ENCODE measurements at regions not wholly inside any gene's neighbourhood (a gene's known extent, or its start where the extent isn't known, plus 50 kb on each side); places are given as distances from the start of the nearest gene placed in this dataset.

DNA sequence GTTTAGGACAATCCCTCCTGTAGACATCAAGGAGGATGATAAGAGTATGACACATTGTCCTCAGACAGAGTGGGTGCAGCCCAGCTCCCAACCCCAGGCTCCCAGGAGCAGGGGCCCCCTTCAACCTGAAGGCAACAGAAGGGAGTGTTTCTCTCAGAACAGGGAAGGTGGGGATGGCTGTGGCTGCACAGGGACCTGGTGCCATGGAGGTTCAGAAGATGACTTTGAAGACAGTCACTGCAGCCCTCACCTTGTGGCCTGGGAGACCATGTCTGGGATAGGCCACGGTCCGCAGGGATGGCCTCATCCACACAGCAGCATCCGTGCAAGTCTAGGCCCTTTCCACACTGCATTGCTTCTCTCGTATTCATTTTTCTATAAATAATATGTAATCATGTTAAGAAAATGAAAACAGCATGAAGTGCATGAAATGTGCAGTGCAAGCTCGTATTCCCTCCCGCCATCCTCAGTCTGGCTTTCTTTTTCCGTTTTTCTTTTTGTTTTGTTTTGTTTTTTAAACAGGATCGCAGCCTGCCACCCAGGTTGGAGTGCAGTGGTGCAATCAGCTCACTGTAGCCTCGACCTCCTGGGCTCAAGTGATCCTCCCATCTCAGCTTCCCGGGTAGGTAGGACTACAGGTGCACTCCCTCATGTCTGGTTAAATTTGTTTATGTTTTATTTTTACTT is 71.1 kb downstream of the METRNL start:
- FAIRE-seq = no peak
- no peak overlapping the region for H3K18ac ChIP-seq (ENCODE audit: extremely low read depth, low read length)
- peaks cover 51 to 80% of the 10 kb centered on the region in 2 experiments for H3K9me3 ChIP-seq (ENCODE audit: insufficient read depth in 2 of 2, low read depth in 1 of 2, low read length in 1 of 2)
- no peaks in the 10 kb centered on the region for H3K36me3 ChIP-seq (ENCODE audit: control insufficient read depth in 2 of 4, insufficient read depth in 4 of 4, low read length in 3 of 4)
- H2BK15ac ChIP-seq (ENCODE audit: low read length) = no peak overlapping the region
- H2BK20ac ChIP-seq (ENCODE audit: low read length) = no peak overlapping the region
- H2AK5ac ChIP-seq (ENCODE audit: low read depth, low read length) = no peak overlapping the region
- peaks cover 0 to 4% (median 0%) of the 10 kb centered on the region in 4 experiments; a peak in 2 of 7 replicates for H3K4me1 ChIP-seq (replicated peaks in 1 of 4; ENCODE audit: control insufficient read depth in 3 of 4, insufficient read depth in 4 of 4, low read length in 3 of 4)
- no peak overlapping the region for H4K91ac ChIP-seq (replicated peaks; ENCODE audit: insufficient read length, low read length)
- no peak overlapping the region for H3K4me2 ChIP-seq (ENCODE audit: insufficient read depth in 1 of 2, low read depth in 2 of 2, low read length in 2 of 2)
- no peak overlapping the region for H3K14ac ChIP-seq (ENCODE audit: insufficient read length)
- H4K5ac ChIP-seq (ENCODE audit: insufficient read length, low read depth, low read length) = no peak overlapping the region
- no peak overlapping the region for H2BK120ac ChIP-seq (replicated peaks; ENCODE audit: low read depth, low read length)
- H3K23ac ChIP-seq (ENCODE audit: insufficient read length) = no peak overlapping the region
- no peak overlapping the region for H2BK5ac ChIP-seq (ENCODE audit: low read depth, low read length)
- no peak for DNase-seq (ENCODE audit: low read depth in 1 of 2, low spot score in 2 of 2)
- no peak overlapping the region for H3K56ac ChIP-seq (replicated peaks; ENCODE audit: insufficient read length, low read depth, low read length)
- no peak overlapping the region for H3K4me3 ChIP-seq (ENCODE audit: extremely low read depth in 1 of 4, insufficient read depth in 2 of 4, low read depth in 3 of 4, low read length in 4 of 4)
- H3K23me2 ChIP-seq (ENCODE audit: low read depth, low read length) = no peaks in the 10 kb centered on the region
- CTCF ChIA-PET (ENCODE audit: partially characterized antibody) = interaction anchor here (1.4 to 1.8 kb wide), 3 partner anchors 11 to 29 kb away, joined by 3 read pairs; no protein-coding TSS in a partner anchor
- no peak overlapping the region for H3K9ac ChIP-seq (replicated peaks in 1 of 4; ENCODE audit: extremely low read depth in 1 of 4, low read depth in 3 of 4, low read length in 3 of 4)
- no peak overlapping the region for H2AFZ ChIP-seq (ENCODE audit: low read length)
- H4K8ac ChIP-seq (ENCODE audit: extremely low read depth, insufficient read depth, low read length) = no peak overlapping the region
- no peak overlapping the region for H3K27ac ChIP-seq (ENCODE audit: low read depth, low read length)
- no peaks in the 10 kb centered on the region for H3K79me1 ChIP-seq (ENCODE audit: low read depth, low read length)
- POLR2A ChIA-PET (ENCODE audit: partially characterized antibody) = no interaction called here
- no peaks in the 10 kb centered on the region for H3K79me2 ChIP-seq (ENCODE audit: control insufficient read depth in 1 of 2, insufficient read depth in 2 of 2, low read length in 2 of 2)
- no peak overlapping the region for H2BK12ac ChIP-seq (ENCODE audit: low read depth, low read length)
- H4K20me1 ChIP-seq (replicated peaks in 1 of 2; ENCODE audit: control insufficient read depth in 1 of 2, insufficient read depth in 2 of 2, low read length in 2 of 2) = no peaks in the 10 kb centered on the region
- no peaks in the 10 kb centered on the region for H3K27me3 ChIP-seq (replicated peaks in 1 of 4; ENCODE audit: control insufficient read depth in 3 of 4, extremely low read depth in 1 of 4, insufficient read depth in 3 of 4, low read length in 3 of 4)
- H3K4ac ChIP-seq (replicated peaks; ENCODE audit: insufficient read length, low read depth, low read length) = no peak overlapping the region
- 82% methylated on average over 10 of the region's 10 CpGs; no CpG with 5 or more reads in 1 of the 2 experiments for WGBS, 2 experiments (ENCODE audit: extremely low coverage in 1 of 2, insufficient coverage in 1 of 2, insufficient read length in 1 of 2, insufficient replicate concordance in 2 of 2, low coverage in 1 of 2, low lambda C conversion rate in 2 of 2, missing lambda C conversion rate in 1 of 2)
- TF ChIP-seq KDM4A (IDR thresholded peaks at IDR 0.05; ENCODE audit: low read depth, low read length, severe bottlenecking) (no peak), TCF12 (IDR thresholded peaks at IDR 0.05; ENCODE audit: low read depth, low read length) (no peak), RFX5 (IDR thresholded peaks at IDR 0.05; ENCODE audit: borderline replicate concordance, low read depth, low read length) (no peak), PHF8 (conservative IDR thresholded peaks at IDR 0.05; ENCODE audit: low read depth, low read length) (no peak), SAP30 (IDR thresholded peaks at IDR 0.05; ENCODE audit: insufficient read depth, insufficient replicate concordance, low read length) (no peak), SIN3A (conservative IDR thresholded peaks at IDR 0.05 in 1 of 2, IDR thresholded peaks at IDR 0.05 in 1 of 2; ENCODE audit: low read depth in 1 of 2, low read length in 2 of 2) (no peak), YY1 (IDR thresholded peaks at IDR 0.05; ENCODE audit: low read depth, low read length) (no peak), BACH1 (IDR thresholded peaks at IDR 0.05; ENCODE audit: low read length) (no peak), SP4 (IDR thresholded peaks at IDR 0.05; ENCODE audit: low read length) (no peak), TEAD4 (IDR thresholded peaks at IDR 0.05; ENCODE audit: low read depth, low read length) (no peak), POU5F1 (IDR thresholded peaks at IDR 0.05; ENCODE audit: low read depth, low read length) (no peak), RXRA (IDR thresholded peaks at IDR 0.05; ENCODE audit: insufficient read depth, low read depth, low read length) (no peak)
